Esophagus squamous epithelium (tissue), 4 donors: ENCODE measurements at regions not wholly inside any gene's neighbourhood (a gene's known extent, or its start where the extent isn't known, plus 50 kb on each side); places are given as distances from the start of the nearest gene placed in this dataset.

Experiments used
- POLR2A ChIP-seq, 4 donors: fragments of 450-650 bp; IDR thresholded peaks; one replicate each; pipeline ENCODE4 v1.6.1; 2017; ENCODE audit warnings: antibody characterized with exemption in 4 of 4, mild to moderate bottlenecking in 4 of 4, moderate library complexity in 3 of 4
- TF ChIP-seq, protein P1 (sequence below), 6 experiments: fragments of 450-650 bp in 4 of 6; fragments of 200-600 bp in 2 of 6; sonication (generic) in 2 of 6; IDR thresholded peaks; one replicate each; pipeline ENCODE4 v1.5.1; 2016 to 2019; ENCODE audit warnings: antibody characterized with exemption in 6 of 6, mild to moderate bottlenecking in 4 of 6, moderate library complexity in 4 of 6

DNA sequence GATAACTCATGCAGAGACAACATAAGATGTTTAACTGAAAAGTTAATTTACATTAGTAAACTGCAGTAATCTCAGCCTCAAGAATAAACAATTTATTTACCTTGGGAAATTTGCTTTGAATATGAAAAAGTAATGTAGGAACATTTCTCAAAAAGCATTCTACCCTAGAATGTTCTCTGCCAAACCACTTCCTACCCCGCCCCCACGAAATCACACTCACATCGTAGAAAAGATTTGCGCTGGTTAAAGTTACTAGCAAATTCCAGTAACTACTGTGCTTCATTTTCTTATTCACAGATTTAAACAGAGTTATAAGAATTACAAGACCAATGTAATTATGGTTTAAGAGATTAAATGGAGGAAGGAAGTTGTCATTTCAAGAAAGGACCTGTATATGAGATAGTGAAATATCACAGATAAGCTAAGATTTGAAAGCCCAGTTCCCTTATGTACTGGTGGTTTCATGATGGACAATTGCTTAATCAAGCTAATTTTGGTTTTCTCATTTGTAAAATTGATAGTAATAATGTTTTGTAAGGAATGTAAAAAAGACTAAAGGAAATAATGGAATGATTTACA, 175.4 kb downstream of the GNAI1 start:
- TF ChIP-seq, protein P1, sequence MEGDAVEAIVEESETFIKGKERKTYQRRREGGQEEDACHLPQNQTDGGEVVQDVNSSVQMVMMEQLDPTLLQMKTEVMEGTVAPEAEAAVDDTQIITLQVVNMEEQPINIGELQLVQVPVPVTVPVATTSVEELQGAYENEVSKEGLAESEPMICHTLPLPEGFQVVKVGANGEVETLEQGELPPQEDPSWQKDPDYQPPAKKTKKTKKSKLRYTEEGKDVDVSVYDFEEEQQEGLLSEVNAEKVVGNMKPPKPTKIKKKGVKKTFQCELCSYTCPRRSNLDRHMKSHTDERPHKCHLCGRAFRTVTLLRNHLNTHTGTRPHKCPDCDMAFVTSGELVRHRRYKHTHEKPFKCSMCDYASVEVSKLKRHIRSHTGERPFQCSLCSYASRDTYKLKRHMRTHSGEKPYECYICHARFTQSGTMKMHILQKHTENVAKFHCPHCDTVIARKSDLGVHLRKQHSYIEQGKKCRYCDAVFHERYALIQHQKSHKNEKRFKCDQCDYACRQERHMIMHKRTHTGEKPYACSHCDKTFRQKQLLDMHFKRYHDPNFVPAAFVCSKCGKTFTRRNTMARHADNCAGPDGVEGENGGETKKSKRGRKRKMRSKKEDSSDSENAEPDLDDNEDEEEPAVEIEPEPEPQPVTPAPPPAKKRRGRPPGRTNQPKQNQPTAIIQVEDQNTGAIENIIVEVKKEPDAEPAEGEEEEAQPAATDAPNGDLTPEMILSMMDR (IDR thresholded peaks at IDR 0.05) = no peak
- TF ChIP-seq POLR2A (IDR thresholded peaks at IDR 0.05) = no peak
